Stimulated activated CD4-positive, alpha-beta T cell treated with anti-CD3 and anti-CD28 coated beads, TNF-alpha, amount 100 ng/mL, for 24 hours (primary cell): ENCODE measurements at regions not wholly inside any gene's neighbourhood (a gene's known extent, or its start where the extent isn't known, plus 50 kb on each side); places are given as distances from the start of the nearest gene placed in this dataset.
A peak's percentile ranks its signal among the peaks of the same experiment; 100 is the strongest.
"Not testable (repeated sequence)": the region's sequence is repeated elsewhere in the genome, so short reads cannot be mapped to it uniquely, and the experiment has no call there.

ENCODE experiments used
- DNase-seq, 3 experiments: peaks; one replicate each; pipeline ENCODE4 v3.0.0-alpha.2; 2020; ENCODE audit warnings: low read depth in 3 of 3

GRCh38 chr3:198147213-198147612, 187.2 kb downstream of the LMLN start:
- not testable (repeated sequence) for DNase-seq

GRCh38 chr3:198147993-198148392, 188.0 kb downstream of the LMLN start:
- not testable (repeated sequence) for DNase-seq

- DNase-seq, result not testable (repeated sequence)
These were observed 189.9 kb downstream of the LMLN start for GRCh38 chr3:198149904-198150303.

GRCh38 chr3:198151867-198152266, 191.8 kb downstream of the LMLN start:
- DNase-seq, result not testable (repeated sequence)

GRCh38 chr3:198155771-198156170, 195.8 kb downstream of the LMLN start:
- DNase-seq, result not testable (repeated sequence)

GRCh38 chr3:198157231-198157868, 197.3 kb downstream of the LMLN start:
- not testable (repeated sequence) for DNase-seq

GRCh38 chr3:198158007-198158406, 198.0 kb downstream of the LMLN start:
- DNase-seq, result not testable (repeated sequence)

- DNase-seq, result peak; percentile 41 to 67 (median 51)
These were observed 207.5 kb downstream of the LMLN start for GRCh38 chr3:198167339-198168039.

- not testable (repeated sequence) for DNase-seq
These were observed 210.8 kb downstream of the LMLN start for GRCh38 chr3:198170781-198171180.

GRCh38 chr3:198173080-198173479, 213.1 kb downstream of the LMLN start:
- not testable (repeated sequence) for DNase-seq

- not testable (repeated sequence) for DNase-seq
These were observed 214.0 kb downstream of the LMLN start for GRCh38 chr3:198173929-198174574.
